ENCODE measurements at regions not wholly inside any gene's neighbourhood (a gene's known extent, or its start where the extent isn't known, plus 50 kb on each side); places are given as distances from the start of the nearest gene placed in this dataset.

GRCh38 chr21:26408511-26408910 lies 164.6 kb downstream of the CYYR1 start:
- no peak for TF ChIP-seq CTCF (IDR thresholded peaks at IDR 0.05; ENCODE audit: borderline replicate concordance, extremely low read depth, low read length, poor library complexity, severe bottlenecking)
- no peak for TF ChIP-seq EZH2 (IDR thresholded peaks at IDR 0.05; ENCODE audit: borderline replicate concordance, low read depth, low read length, severe bottlenecking)

Data from DND-41 (cell line).